HCT116 (cell line): ENCODE measurements at regions not wholly inside any gene's neighbourhood (a gene's known extent, or its start where the extent isn't known, plus 50 kb on each side); places are given as distances from the start of the nearest gene placed in this dataset.

Experiments used
- ATAC-seq: fragments of 200-7000 bp; cut with Tn5 transposase; 2 replicates; pipeline ENCODE4 v1.9.1; 2020; ENCODE audit warnings: mild to moderate bottlenecking, moderate library complexity
- BruUV-seq: library from RNA; stranded (reverse); fragments of 400-500 nt; replicated peaks from 2 replicates; lab custom pipeline; 2021; lab: Mats Ljungman, UMichigan
- CTCF ChIA-PET: fragments of 300-600 bp; sonication (Branson Sonifier 250); formaldehyde crosslinking; loops from one replicate; lab custom pipeline; 2021; ENCODE audit warnings: antibody characterized with exemption; lab: Charles Lee
- POLR2A ChIA-PET: fragments of 300-600, 350-600 bp; sonication (Branson Sonifier 250); formaldehyde crosslinking; loops from one replicate; lab custom pipeline; 2021; ENCODE audit warnings: antibody characterized with exemption; lab: Charles Lee
- RAD21 ChIA-PET, 2 experiments: fragments of 300-600 bp; sonication (Branson Sonifier 250); formaldehyde crosslinking; loops; one replicate each; lab custom pipeline; 2023; ENCODE audit warnings: low total read pairs in 2 of 2; ENCODE audit not compliant: uncharacterized antibody in 2 of 2, unreplicated experiment in 2 of 2, low non-redundant PET in 1 of 2; lab: Charles Lee
- DNase-seq: peaks from one replicate; pipeline ENCODE4 v3.0.0-alpha.2; 2010; ENCODE audit warnings: low read depth, low spot score
- H2AFZ ChIP-seq: fragments of 200-600 bp; shearing (Covaris generic), sonication (generic); 2 replicates; pipeline ENCODE4 v1.6.1; 2017; ENCODE audit warnings: low read depth, mixed run types, mixed read lengths, antibody characterized with exemption, low read length; ENCODE audit not compliant: poor library complexity, severe bottlenecking
- H3K27ac ChIP-seq: 2 replicates; pipeline ENCODE4 v1.5.1; 2012; ENCODE audit warnings: low read depth, low read length
- H3K27me3 ChIP-seq: fragments of 200-600 bp; sonication (generic); 2 replicates; pipeline ENCODE4 v1.6.1; 2016; ENCODE audit warnings: mixed run types, low read length, mixed read lengths; ENCODE audit not compliant: insufficient read depth
- H3K36me3 ChIP-seq, 2 experiments: fragments of 200-500 bp in 1 of 2; fragments of 200-600 bp in 1 of 2; sonication (Bioruptor generic) in 1 of 2; sonication (generic) in 1 of 2; 2 replicates each; pipeline versions ENCODE4 v1.5.1 to v1.6.1; 2014 to 2016; ENCODE audit warnings: low read length in 2 of 2, inconsistent platforms in 1 of 2, mixed read lengths in 1 of 2, mixed run types in 1 of 2; ENCODE audit not compliant: insufficient read depth in 2 of 2, control insufficient read depth in 1 of 2
- H3K4me1 ChIP-seq, 2 experiments: fragments of 200-600 bp in 1 of 2; sonication (generic) in 1 of 2; 2 replicates each; pipeline versions ENCODE4 v1.5.1 to v1.6.1; 2012 to 2017; ENCODE audit warnings: low read length in 2 of 2, inconsistent platforms in 1 of 2, mild to moderate bottlenecking in 1 of 2, mixed read lengths in 1 of 2, mixed run types in 1 of 2, moderate library complexity in 1 of 2; ENCODE audit not compliant: insufficient read depth in 2 of 2, control insufficient read depth in 1 of 2
- H3K4me2 ChIP-seq: fragments of 200-600 bp; sonication (generic); 2 replicates; pipeline ENCODE4 v1.6.1; 2017; ENCODE audit warnings: mixed run types, low read length, mixed read lengths
- H3K4me3 ChIP-seq, 2 experiments: fragments of 200-600 bp in 1 of 2; sonication (generic) in 1 of 2; replicated peaks in 1 of 2; 2 replicates each; pipeline ENCODE4 v1.5.1; 2011 to 2016; ENCODE audit warnings: low read length in 2 of 2, control low read depth in 1 of 2, low read depth in 1 of 2, mild to moderate bottlenecking in 1 of 2, mixed read lengths in 1 of 2, mixed run types in 1 of 2
- H3K79me2 ChIP-seq: fragments of 200-600 bp; sonication (generic); 2 replicates; pipeline ENCODE4 v1.6.1; 2017; ENCODE audit warnings: mild to moderate bottlenecking, mixed run types, low read length, moderate library complexity, mixed read lengths; ENCODE audit not compliant: insufficient read depth
- H3K9ac ChIP-seq: fragments of 200-600 bp; sonication (generic); 2 replicates; pipeline ENCODE4 v1.6.1; 2016; ENCODE audit warnings: low read length, mixed read lengths
- H3K9me2 ChIP-seq: fragments of 200-600 bp; sonication (generic), shearing (Covaris generic); 2 replicates; pipeline ENCODE4 v1.6.1; 2017; ENCODE audit warnings: mixed run types, mild to moderate bottlenecking, moderate library complexity; ENCODE audit not compliant: insufficient read depth
- H3K9me3 ChIP-seq, 2 experiments: fragments of 200-500 bp in 1 of 2; fragments of 200-600 bp in 1 of 2; sonication (Bioruptor generic) in 1 of 2; sonication (generic) in 1 of 2; 2 replicates each; pipeline ENCODE4 v1.6.1; 2014 to 2017; ENCODE audit warnings: low read length in 2 of 2, mixed read lengths in 2 of 2, inconsistent platforms in 1 of 2, low read depth in 1 of 2, mild to moderate bottlenecking in 1 of 2, mixed run types in 1 of 2, moderate library complexity in 1 of 2; ENCODE audit not compliant: control insufficient read depth in 1 of 2, insufficient read depth in 1 of 2
- H4K20me1 ChIP-seq: fragments of 200-600 bp; sonication (generic), shearing (Covaris generic); 2 replicates; pipeline ENCODE4 v1.6.1; 2017; ENCODE audit warnings: mixed run types, mild to moderate bottlenecking, moderate library complexity; ENCODE audit not compliant: insufficient read depth
- ATF3 ChIP-seq: IDR thresholded peaks from 2 replicates; pipeline ENCODE4 v1.6.1; 2012
- CBX3 ChIP-seq: IDR thresholded peaks from 2 replicates; pipeline ENCODE4 v1.6.1; 2012; ENCODE audit warnings: low read depth
- CEBPB ChIP-seq: IDR thresholded peaks from 2 replicates; pipeline ENCODE4 v1.6.1; 2012; ENCODE audit warnings: low read depth
- EGR1 ChIP-seq: IDR thresholded peaks from 2 replicates; pipeline ENCODE4 v1.6.1; 2012; ENCODE audit warnings: low read depth
- EZH2phosphoT487 ChIP-seq: fragments of 200-600 bp; IDR thresholded peaks from 2 replicates; pipeline ENCODE4 v1.6.1; 2018; ENCODE audit warnings: antibody characterized with exemption, borderline replicate concordance
- FOSL1 ChIP-seq: IDR thresholded peaks from 2 replicates; pipeline ENCODE4 v1.6.1; 2012; ENCODE audit warnings: low read depth
- JUND ChIP-seq: IDR thresholded peaks from 2 replicates; pipeline ENCODE4 v1.6.1; 2012
- REST ChIP-seq: IDR thresholded peaks from 2 replicates; pipeline ENCODE4 v1.6.1; 2012; ENCODE audit warnings: low read depth
- YY1 ChIP-seq: IDR thresholded peaks from 2 replicates; pipeline ENCODE4 v1.6.1; 2011; ENCODE audit warnings: low read length, low read depth, moderate library complexity, mild to moderate bottlenecking; ENCODE audit not compliant: insufficient replicate concordance; ENCODE audit errors: extremely low read depth
- ZFX ChIP-seq: fragments of 450-650 bp; IDR thresholded peaks from 2 replicates; pipeline ENCODE4 v1.6.1; 2017
- ZNF274 ChIP-seq: fragments of 200-500 bp; sonication (Bioruptor generic); IDR thresholded peaks from 2 replicates; pipeline ENCODE4 v1.6.1; 2014; ENCODE audit warnings: mild to moderate bottlenecking, low read depth, low read length, inconsistent platforms
- intact Hi-C: fragments of 100-400 bp; cut with micrococcal nuclease; formaldehyde crosslinking; loops from 2 replicates; pipeline ENCODE4 v1.10.0; 2022
- TF ChIP-seq, protein P1 (sequence below): IDR thresholded peaks from 2 replicates; pipeline ENCODE4 v1.6.1; 2011; ENCODE audit warnings: mild to moderate bottlenecking, low read length, moderate library complexity; ENCODE audit not compliant: insufficient replicate concordance; ENCODE audit errors: extremely low read depth

DNA sequence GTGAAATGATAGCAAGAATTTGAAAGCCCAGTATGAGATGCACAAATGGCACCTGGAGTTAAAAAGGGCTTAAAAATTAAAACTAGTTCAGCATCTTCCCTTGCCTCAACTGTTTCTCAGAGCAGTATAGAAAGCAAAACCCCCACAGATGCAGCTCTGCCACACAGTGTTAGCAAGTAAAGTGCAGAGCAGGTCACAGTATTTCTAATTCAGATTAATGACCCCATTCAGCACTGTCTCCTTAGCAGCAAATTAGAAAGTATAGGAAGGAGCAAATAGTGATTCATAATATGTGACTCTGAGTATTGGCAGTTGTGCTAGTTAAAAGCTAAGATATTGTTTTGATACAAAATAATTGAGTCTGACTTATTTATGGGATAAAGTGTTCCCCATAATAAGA is 73.8 kb upstream of the CCDC85A start (continued):
- TF ChIP-seq REST = no peak
- no peak for TF ChIP-seq EGR1
- TF ChIP-seq, protein P1, sequence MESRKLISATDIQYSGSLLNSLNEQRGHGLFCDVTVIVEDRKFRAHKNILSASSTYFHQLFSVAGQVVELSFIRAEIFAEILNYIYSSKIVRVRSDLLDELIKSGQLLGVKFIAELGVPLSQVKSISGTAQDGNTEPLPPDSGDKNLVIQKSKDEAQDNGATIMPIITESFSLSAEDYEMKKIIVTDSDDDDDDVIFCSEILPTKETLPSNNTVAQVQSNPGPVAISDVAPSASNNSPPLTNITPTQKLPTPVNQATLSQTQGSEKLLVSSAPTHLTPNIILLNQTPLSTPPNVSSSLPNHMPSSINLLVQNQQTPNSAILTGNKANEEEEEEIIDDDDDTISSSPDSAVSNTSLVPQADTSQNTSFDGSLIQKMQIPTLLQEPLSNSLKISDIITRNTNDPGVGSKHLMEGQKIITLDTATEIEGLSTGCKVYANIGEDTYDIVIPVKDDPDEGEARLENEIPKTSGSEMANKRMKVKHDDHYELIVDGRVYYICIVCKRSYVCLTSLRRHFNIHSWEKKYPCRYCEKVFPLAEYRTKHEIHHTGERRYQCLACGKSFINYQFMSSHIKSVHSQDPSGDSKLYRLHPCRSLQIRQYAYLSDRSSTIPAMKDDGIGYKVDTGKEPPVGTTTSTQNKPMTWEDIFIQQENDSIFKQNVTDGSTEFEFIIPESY = no peak

DNA sequence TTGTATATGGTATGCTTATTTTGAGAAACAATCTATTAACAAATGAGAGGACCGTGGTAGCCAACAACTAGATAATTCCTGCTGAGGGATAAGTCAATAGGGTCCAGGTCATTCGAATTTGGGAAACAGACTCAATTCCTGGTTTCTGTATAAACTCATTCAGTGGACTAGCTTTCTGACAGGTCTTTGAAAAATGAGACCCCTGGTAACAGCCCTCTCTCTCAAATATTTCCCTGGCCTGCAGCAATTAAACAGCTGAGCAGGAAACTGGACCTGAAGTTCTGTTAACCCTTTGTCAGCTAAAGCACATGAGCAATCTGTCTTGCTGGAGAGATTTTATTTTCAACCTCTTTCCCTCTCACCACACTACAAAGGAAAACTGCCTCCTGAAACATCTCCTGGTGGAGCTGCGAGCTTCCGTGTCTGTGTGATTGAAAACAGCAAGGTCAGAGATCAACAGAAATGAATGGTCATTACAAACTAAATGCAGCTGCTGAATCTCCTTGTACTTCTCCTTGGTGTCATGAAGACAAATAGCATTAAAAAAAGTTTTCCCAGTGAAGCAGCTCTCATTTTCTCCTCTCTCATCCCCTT is 70.3 kb upstream of the CCDC85A start:
- no peaks in the 10 kb centered on the region for H3K4me1 ChIP-seq
- H3K9me3 ChIP-seq = no peaks in the 10 kb centered on the region
- RAD21 ChIA-PET = no interaction called here
- intact Hi-C loops = no loop called here
- CTCF ChIA-PET = interaction anchor here (1.4 kb wide), 1 partner anchor 17 kb away, joined by 3 read pairs; no protein-coding TSS in a partner anchor
- H3K36me3 ChIP-seq = no peaks in the 10 kb centered on the region
- H3K79me2 ChIP-seq = no peaks in the 10 kb centered on the region
- no TSS peak for BruUV-seq
- H3K27ac ChIP-seq = no peak overlapping the region
- H3K9ac ChIP-seq = no peak overlapping the region
- H3K27me3 ChIP-seq = no peaks in the 10 kb centered on the region
- no peak overlapping the region for H3K4me2 ChIP-seq
- H3K4me3 ChIP-seq = no peak overlapping the region
- POLR2A ChIA-PET = no interaction called here
- H2AFZ ChIP-seq = no peak overlapping the region
- DNase-seq = no peak
- no peaks in the 10 kb centered on the region for H4K20me1 ChIP-seq
- H3K9me2 ChIP-seq = no peaks in the 10 kb centered on the region
- ATAC-seq = no peak
- TF ChIP-seq FOSL1 (no peak), ATF3 (no peak), ZNF274 (no peak), JUND (no peak), CBX3 (no peak), ZFX (no peak), YY1 (no peak), CEBPB (no peak), REST (no peak), EZH2phosphoT487 (no peak)
- TF ChIP-seq, protein P1 = no peak
